Caki2 (cell line): ENCODE measurements at regions not wholly inside any gene's neighbourhood (a gene's known extent, or its start where the extent isn't known, plus 50 kb on each side); places are given as distances from the start of the nearest gene placed in this dataset.
A peak's percentile ranks its signal among the peaks of the same experiment; 100 is the strongest.

Experiments used
- DNase-seq: peaks from one replicate; pipeline ENCODE4 v3.0.0-alpha.2; 2015; ENCODE audit warnings: low read depth
- in situ Hi-C: cut with HindIII; loops from 2 replicates; pipeline ENCODE4 v1.10.0; 2016; ENCODE audit warnings: low sequenced_read_pairs, low pct_unique_long_range_greater_than_20kb, mixed read lengths

DNA sequence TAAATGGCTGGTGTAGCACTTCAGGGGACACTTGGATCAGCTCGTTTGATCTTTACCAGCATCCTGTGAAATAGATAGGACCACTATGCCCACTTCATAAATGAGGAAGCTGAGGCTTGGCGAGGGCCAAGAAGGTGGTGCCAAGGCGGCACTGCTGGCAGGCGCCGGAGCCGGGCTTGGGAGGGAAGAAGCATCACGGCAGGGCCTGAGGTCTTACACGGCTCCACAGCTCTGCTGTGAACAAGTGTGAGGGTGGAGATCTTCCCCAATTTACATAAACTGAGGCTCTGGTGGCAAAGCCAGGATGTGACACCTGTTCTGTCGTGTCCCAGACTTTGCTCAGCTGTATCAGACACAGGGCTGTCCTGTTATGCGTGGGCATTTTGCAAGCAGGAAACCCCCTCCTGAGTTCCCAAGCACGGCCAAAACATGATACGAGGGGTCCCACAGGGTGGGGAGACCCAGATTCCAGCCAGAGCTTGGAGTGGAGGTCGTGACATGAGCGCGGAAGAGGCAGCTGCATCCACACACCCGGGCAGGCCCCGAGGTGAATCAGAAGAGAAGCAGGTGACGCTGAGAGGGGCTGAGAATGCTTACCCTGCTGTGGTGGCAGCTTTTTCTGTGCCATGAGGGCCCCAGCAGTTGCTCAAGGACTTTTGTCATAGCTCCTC is 117.5 kb upstream of the BOD1 start:
- in situ Hi-C loops: no loop called here

GRCh38 chr5:173734716-173735115 is 118.3 kb upstream of the BOD1 start:
- in situ Hi-C loops: no loop called here
- no peak for DNase-seq

More for the DNA sequence above, 117.5 kb upstream of the BOD1 start:
- no peak for DNase-seq

DNA sequence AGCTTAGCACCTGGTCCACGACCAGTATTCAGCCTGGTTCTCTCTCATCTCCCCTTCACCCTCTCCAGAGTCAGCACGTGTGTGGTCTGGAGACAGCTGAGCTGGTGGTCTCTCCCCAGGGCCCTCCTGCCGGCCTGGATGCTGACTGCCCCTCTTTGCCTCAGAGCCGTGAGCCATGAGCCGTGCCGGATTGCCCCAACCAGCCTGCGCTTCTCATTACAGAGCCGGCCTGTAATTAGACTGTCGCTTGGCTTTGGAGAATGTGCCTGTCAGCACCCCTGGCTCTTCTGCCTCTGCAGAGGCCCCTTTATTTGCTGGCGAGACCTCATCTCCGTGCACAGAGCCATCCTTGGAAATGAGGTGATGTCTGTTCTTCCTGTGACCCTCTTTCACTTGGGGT is 118.7 kb upstream of the BOD1 start:
- in situ Hi-C loops: no loop called here
- DNase-seq: no peak

DNA sequence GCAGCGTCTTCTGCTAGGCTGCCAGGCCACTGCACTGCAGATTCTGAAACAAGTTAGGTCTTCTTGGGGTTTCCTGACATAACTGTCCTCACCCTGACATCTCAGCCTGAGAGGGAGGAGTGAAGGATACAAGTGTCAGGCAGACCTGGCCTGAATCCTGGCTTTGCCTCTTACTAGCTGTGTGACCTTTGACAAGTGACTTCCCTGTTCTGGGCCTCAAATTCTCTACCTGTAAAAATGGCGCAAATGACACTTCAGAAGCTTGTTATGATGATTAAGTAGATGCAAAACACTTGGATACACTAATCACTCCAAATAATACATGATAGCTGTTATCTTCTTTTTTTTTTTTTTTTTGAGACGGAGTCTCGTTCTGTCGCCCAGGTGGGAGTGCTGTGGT is 119.2 kb upstream of the BOD1 start:
- DNase-seq: no peak
- in situ Hi-C loops: no loop called here

DNA sequence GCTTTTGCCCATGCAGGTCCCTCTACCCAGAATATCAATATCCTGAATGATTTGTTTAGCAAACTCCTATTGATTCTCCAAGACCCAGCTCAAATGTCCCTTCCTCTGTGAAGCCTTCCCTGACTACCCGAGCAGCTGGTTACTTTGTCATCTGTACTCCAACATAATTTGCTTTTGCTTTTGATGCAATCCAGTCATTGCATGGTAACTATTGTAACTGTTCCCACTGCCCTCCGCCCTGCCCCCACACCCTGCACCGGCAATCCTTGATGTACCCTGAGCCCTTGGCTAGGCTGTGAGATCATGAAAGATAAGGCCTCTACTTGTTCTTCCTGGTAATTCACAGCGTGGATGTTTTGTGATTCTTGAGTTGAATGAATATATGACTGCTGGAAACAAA is 119.9 kb upstream of the BOD1 start:
- no peak for DNase-seq
- in situ Hi-C loops: no loop called here

DNA sequence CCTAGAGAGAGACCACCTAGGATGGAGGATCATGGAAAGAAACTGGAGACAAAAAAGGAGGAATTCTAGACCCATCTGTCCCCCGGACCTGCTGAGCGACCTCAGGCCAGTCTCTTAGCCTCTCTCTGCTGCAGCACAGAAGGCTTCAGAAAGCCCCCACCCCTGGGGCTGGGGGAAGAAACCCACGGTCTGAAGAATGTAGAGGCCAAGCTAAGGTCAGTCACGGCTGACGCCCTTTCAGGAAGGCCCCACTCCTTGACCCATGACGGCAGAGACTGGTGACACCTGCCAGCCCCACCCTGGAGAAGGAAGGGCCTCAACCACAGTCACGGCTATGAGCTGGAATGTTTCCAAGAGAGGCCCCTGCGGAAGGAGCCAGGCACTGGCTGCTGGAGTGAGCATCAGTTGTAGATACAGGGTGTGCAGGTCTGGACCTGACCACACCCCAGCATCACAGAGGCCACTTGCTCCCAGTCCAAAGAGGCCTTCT is 120.5 kb upstream of the BOD1 start:
- DNase-seq: peak; percentile 92
- in situ Hi-C loops: no loop called here

- DNase-seq: no peak
Observed at GRCh38 chr5:173739741-173740140, 123.3 kb upstream of the BOD1 start.

GRCh38 chr5:173740400-173740799 is 124.0 kb upstream of the BOD1 start:
- no peak for DNase-seq
- in situ Hi-C loops: no loop called here

More at GRCh38 chr5:173739741-173740140, 123.3 kb upstream of the BOD1 start:
- in situ Hi-C loops: no loop called here

DNA sequence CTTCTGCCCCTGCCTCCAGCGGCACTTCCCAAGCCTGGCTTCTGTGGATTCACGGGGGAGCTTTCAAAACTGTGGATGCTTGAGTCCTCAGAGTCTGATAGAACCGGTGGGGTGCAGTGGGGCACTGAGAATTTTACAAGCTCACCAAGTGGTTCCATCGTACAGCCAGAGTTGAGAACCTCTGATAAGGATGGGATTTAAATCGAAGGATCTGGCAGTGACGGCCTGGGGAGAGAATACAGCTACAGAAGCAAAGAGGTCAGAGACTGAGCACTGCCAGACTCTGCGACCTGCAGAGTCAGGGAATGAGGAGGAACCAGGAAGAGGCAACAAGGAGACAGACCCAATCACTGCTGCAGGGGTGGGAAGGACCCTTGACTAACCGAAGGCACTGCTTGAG is 124.6 kb upstream of the BOD1 start:
- in situ Hi-C loops: no loop called here
- no peak for DNase-seq

DNA sequence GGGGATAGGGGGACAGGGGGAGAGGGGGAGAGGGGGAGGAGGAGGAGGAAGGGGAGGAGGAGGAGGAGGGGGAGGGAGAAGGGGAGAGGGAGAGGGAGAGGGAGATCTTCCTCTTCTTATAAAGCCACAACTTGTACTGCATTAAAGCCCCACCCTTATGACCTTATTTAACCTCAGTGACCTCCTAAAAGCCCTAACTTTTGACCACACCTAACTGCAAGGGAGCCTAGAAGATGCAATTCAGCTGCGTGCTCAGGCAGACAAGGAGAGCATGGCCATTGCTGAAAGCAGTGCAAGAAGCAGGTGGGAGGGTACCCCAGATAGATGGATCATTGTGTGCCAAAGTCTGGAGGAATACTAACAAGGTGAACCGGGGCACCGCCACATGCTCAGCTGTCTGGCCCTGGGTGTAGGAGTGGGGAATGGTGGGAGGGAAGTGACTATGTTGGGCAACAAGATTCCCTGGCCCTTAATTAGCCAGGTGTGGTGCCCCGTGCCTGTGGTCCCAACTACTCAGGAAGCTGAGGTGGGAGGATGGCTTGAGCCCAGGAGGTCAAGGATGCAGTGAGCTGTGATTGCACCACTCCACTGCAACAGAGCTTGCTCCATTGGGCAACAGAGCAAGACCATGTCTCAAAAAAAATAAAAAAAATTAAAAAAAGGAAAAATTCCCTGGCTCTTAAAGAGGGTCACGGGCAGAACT is 125.4 kb upstream of the BOD1 start:
- DNase-seq: no peak
- in situ Hi-C loops: no loop called here

DNA sequence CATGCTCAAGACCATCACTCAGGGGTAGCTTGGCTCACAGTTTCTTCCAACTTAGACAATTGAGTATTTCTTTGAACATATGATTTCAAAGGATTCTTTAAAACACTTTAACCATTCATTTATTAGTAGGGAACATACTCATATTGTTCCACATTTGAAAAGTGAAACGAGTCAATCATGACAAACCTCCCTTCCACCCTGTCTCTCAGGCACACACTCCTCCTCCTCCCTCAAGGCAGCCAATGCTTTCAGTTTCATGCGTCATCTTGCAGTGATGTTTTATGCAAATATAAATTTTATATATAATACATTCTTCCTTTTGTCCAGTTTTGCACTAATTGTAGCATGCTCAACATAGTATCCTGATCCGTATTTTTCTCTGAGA is 126.0 kb upstream of the BOD1 start:
- in situ Hi-C loops: no loop called here
- DNase-seq: no peak

DNA sequence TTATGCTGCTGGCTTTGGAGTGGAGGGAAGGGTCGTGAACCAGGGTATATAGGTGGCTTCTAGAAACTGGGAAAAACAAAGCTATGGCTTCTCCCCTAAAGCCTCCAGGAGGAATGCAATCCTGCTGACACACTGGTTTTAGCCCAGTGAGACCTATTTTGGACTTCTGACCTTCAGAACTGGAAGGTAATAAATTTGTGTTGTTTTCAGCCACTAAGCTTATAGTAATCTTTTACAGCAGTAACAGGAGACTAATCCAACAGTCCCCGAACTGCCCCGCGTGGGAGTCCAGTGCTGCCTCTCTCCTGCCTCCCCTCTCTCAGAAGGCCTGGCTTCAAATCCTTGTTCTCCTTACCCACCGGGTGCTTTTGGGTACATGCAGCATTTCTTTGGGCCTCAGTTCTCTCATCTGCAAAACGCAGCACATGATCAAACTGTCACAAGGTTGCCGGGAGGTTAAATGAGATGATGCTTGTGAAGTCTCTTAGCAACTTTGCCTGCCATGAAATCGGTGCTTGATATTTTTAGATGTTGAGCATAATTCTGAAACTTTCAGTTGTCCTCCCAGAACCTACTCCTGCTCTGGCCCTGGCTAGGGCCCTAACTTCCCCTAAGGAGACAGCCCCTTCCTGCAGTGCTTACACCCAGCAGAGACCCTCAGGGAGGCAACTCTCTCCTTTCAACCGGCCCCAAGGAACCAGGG is 127.3 kb upstream of the BOD1 start:
- in situ Hi-C loops: no loop called here
- DNase-seq: no peak

- DNase-seq: no peak
- in situ Hi-C loops: no loop called here
Observed at GRCh38 chr5:173744551-173744950, 128.1 kb upstream of the BOD1 start.

DNA sequence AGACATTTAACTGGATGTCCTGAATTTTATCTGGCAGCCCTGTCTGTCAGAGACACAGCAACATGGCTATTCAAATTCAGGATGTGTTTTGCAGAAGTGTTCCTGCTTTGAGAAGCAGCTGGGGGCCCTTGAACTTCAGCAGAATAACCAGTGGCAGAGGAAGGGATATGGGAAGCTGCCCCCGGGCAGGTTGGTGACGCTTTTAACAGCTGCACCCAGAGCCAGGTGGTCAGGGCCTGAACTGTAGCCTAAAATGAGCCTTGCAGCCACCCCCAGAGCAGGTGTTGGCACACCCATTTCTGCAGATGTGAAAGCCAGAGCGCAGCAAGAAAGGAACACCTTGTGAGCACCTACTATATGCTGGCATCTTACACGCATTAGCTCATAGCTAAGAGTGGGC is 128.7 kb upstream of the BOD1 start:
- DNase-seq: no peak
- in situ Hi-C loops: no loop called here

- DNase-seq: no peak
- in situ Hi-C loops: no loop called here
Observed at GRCh38 chr5:173745557-173745956, 129.1 kb upstream of the BOD1 start.

GRCh38 chr5:173746047-173746646 is 129.7 kb upstream of the BOD1 start:
- DNase-seq: peak; percentile 57
- in situ Hi-C loops: no loop called here

- in situ Hi-C loops: no loop called here
- DNase-seq: no peak
Observed at GRCh38 chr5:173747876-173748275, 131.4 kb upstream of the BOD1 start.

DNA sequence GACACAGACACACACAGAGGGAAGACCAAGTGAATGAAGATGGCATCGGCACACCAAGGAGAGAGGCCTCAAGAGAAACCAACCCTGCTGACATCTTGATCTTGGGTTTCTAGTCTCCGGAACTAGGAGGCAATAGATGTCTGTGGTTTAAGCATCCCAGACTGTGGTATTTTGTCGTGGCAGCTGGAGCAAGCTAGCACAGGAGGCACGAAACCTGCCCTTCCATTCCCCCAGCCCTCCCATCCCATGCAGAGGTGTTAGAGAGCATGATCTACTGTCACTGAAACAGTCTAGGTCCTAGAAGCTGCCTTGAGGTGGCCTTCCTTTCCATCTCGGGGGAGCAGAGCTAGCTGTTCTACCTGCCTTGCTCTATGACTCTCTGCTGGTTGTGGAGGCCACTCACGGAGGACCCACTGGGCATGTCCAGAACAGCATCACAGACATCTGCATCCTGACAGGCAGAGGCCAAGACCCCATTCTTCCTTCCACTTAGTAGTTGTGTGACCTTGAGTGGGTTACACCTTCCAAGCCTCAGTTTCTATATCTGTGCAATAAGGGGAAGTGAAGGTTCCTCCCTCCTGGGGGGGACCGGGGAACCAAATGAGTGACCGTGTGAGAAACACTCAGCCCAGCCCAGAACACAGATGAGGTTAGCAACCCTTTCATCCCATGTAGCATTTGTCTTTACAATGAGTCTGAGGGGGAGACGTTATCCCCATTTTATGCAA is 134.3 kb upstream of the BOD1 start:
- in situ Hi-C loops: no loop called here
- no peak for DNase-seq

GRCh38 chr5:173751266-173751600 is 134.8 kb upstream of the BOD1 start:
- in situ Hi-C loops: no loop called here
- no peak for DNase-seq
